ENCODE measurements at regions not wholly inside any gene's neighbourhood (a gene's known extent, or its start where the extent isn't known, plus 50 kb on each side); places are given as distances from the start of the nearest gene placed in this dataset.
"Not testable (repeated sequence)": the region's sequence is repeated elsewhere in the genome, so short reads cannot be mapped to it uniquely, and the experiment has no call there.

DNA sequence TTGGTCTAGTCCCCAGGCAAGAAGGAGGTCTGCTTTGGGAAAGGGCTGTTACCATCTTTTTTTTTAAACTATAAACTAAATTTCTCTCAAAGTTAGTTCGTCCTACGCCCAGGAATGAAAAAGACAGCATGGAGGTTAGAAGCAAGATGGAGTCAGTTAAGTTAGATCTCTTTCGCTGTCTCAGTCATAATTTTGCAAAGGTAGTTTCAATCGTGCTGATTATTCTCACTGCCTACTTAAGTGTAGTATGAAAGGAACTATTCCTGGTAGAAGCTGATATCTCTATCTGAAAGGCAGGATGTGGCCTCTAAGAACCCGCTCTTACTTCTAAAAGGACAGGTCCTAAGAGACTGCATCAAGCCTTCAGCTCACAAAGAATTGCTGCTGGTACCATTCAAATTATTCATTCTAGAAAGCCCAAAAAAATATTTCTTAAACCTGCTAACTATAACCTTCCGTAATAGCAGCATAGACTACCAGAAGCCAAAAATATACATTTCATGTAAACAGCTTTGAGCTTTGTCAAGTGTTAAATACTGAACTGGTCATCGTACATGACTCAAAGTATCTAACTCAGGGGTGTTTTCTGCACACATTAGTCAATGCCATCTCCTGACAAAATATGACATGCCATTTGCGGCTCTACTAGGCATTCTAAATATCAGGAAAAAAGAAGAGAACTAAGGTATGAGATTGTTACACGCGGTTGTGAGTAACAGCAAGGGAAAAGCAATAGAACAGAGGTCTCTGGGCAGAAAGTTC is 96.0 kb upstream of the CCDC80 start:
- DNase-seq (ENCODE audit: low read depth) = no peak

DNA sequence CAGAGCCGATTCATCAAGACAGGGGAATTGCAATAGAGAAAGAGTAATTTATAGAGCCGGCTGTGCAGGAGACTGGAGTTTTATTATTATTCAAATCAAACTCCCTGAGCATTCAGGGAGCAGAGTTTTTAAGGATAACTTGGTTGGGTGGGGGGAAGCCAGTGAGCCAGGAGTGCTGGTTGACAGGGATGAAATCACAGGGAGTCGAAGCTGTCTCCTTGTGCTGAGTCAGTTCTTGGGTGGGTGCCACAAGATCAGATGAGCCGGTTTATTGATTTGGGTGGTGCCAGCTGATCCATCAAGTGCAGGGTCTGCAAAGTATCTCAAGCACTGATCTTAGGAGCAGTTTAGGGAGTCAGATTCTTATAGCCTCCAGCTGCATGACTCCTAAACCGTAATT is 95.4 kb upstream of the CCDC80 start:
- DNase-seq (ENCODE audit: low read depth) = no peak

DNA sequence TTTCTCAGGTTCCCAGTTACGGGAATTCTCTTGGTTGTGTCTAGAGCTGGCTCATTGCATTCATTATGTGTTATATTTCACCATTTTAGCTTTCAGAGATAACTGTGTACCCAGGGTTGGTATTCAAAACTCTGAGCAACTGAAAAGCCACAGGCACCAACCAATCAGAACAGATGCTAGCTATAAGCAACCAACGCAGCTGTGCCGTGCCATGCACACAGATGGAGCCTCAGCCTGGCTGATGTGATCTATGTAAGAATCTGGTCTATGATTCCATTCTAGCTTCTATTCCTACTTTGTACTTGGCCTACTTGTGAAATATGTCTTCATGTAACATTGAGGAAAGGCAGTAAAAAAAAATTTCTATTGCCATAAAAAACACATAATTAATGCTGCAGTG is 95.0 kb upstream of the CCDC80 start:
- DNase-seq (ENCODE audit: low read depth) = no peak

DNA sequence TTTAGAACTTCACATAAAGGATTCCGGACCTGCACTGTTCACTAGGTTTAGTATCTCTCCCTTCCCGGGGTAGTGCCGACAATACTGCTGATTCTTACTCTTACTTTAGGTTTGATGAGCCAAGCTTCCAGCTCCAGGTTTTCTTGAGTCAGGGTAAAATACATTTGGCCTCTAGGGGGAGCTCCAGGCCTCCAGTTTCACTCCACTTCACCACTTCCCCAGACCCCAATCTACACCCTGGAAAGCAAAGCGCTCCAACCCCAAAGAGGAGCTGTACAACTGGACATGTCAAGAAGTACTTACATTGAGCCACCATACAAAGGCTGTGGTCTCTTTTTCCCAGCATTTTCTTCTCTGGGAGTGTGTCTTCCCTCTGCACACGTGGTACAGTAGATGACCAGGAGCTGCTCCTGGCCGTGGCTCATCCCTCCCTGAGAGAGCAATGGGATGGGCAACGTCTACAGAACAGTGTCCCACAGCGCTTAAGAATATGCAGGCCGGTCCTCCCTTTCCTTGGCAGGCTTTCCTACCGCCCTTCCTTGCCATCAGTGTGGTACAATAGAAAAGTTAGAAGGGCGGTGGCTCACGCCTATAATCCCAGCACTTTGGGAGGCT is 93.9 kb upstream of the CCDC80 start:
- peak; percentile 59 for DNase-seq (ENCODE audit: low read depth)

DNA sequence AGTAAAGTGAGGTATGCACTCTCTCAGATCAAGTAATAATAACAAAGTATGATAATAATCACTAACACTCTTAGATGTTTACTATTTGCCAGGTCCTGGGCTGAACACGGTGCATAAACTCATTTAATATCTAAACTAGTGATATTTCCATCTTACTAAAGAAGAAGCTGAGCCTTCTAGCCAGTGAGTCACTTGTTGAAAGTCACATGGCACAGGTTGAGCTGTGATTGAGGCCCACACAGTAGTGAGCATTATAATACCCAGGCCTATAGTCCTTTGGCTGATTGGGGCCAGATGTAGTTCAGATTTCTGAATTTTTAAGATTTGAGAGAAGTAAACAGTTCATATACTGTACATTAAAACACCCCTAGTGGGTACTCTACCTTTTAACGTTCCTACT is 93.2 kb upstream of the CCDC80 start:
- no peak for DNase-seq (ENCODE audit: low read depth)

DNA sequence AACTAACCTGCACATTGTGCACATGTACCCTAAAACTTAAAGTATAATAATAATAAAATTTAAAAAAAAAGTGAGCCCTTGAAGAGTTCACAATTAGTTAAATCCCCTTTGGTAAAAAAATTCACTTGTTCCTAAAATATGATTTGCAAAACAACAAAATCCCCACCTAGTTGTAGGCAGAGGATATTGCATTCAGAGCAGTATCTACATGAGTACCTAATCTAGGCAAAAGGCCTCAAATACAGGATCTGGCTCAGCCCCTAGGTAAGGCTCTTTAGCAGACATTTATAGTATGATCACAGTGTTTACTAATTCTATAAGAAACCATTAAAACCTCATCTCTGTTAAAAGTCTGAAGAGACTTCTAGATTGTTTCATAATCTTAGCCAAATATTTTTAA is 89.3 kb upstream of the CCDC80 start:
- no peak for DNase-seq (ENCODE audit: low read depth)

DNA sequence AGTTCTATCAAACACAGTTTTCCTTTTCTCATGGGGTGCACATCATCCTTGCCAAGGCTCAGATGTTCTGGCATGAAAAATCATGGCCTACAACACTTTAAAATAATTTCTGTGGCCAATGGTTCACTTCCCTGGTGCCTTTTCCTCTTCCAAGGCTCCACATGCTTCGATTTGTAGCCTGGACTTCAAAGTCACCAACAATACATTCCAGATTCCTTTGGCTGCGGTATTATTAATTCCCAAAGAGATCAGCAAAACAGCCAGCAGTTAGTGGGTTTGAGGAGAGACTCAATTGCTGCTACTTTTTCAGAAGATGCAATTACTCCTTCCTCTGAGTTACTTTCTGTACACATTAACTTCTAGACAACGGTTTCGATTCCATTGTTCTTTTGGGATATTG is 80.3 kb upstream of the CCDC80 start:
- no peak for DNase-seq (ENCODE audit: low read depth)

DNA sequence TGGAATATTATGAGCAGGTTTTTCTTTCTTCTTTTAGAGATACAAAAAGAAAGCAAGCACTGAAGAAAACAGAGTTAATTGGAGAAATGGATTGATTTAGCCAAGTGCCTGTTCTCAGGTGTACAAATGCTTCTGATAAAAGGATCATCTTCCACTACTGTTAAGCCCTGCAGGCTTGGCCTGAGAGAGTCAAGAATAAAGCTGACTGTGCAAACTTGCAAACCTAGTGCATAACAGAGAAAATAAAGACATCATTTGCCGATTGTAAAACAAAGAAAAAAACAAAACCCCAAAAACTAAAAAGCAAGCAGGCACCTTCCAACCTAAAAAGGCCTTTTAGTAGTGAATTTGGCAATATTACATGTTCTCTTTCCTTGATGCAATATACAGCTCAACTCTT is 78.0 kb upstream of the CCDC80 start:
- no peak for DNase-seq (ENCODE audit: low read depth)

DNA sequence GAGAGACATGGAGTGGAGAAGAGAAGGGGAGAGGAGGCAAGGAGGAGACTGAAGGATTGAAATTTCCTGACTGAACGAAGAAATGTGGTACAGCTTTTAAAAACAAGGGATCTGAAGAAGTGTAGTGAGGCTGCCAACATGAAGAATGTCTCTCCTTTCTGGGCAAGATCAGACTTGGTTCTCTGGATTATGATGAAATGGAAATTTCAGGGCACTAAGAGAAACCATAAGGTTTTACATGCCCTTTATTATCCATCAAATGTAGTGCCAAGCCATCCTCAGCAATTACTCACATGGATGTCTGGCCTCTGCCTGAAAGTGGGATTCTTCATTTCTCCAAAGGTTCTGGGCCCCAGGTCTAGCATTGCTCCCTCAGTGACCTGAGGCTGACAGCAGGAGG is 77.6 kb upstream of the CCDC80 start:
- DNase-seq (ENCODE audit: low read depth) = no peak

DNA sequence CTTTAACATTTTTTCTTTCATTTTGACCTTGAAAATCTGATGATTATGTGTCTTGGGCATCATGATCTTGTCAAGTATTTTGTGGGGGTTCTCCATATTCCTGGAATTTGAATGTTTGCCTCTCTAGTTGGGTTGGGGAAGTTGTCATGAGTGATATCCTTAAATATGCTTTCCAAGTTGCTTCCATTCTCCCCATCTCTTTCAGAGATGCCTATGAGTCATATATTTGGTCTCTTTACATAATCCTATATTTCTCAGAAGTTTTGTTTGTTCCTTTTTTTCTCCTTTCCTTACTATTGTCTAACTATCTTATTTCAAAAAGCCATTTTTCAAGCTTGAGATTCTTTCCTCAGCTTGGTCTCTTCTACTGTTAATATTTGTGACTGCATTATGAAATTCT is 69.0 kb upstream of the CCDC80 start:
- DNase-seq (ENCODE audit: low read depth) = no peak

DNA sequence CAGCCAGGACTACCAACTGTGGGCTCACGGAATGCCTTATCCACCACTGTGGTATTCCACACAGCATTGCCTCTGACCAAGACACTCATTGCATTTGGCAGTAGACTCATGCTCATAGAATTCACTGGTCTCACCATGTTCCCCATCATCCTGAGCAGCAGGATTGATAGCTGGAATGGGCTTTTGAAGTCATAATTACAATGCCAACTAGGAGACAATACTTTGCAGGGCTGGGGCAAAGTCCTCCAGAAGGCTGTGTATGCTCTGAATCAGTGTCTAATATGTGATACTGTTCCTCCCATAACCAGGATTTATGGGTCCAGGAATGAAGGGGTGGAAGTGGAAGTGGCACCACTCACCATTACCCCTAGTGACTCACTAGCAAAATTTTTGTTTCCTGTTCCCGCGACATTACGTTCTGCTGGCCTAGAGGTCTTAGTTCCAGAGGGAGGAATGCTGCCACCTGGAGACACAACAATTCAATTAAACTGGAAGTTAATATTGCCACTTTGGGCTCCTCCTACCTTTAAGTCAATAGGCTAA is 58.6 kb upstream of the CCDC80 start:
- peak; percentile 84 for DNase-seq (ENCODE audit: low read depth)

DNA sequence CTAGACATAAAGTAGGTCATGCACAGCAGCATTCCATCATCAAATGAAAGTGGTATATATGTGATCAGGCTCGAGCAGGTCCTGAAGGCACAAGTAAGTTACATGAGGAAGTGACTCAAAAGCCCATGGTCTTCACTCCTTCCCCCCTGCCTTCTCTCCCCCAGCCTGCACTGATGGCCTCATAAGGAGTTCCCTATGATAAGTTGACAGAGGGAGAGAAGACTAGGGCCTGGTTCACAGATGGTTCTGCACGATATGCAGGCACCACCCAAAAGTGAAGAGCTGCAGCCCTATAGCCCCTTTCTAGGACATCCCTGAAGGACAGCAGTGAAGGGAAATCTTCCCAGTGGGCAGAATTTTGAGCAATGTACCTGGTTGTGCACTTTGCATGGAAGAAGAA is 57.5 kb upstream of the CCDC80 start:
- DNase-seq (ENCODE audit: low read depth) = not testable (repeated sequence)

DNA sequence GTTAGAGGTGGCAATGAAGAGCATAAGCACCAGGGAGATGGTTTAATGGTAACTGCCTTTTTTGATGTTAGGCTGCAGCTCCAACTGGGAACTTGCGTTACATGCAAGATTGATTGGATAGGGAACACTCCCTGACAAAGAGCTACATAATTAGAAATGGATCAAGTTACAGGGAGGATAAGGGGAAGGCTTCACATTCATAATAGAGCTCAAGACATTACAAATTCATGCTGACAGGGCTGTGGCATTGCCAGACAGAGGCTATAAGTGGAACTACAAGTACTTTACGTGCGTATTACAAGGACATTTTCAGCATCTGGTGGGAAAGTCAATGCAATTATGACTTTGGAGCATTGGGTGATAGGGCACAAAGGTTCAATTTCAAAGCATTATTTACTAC is 55.3 kb upstream of the CCDC80 start:
- not testable (repeated sequence) for DNase-seq (ENCODE audit: low read depth)

DNA sequence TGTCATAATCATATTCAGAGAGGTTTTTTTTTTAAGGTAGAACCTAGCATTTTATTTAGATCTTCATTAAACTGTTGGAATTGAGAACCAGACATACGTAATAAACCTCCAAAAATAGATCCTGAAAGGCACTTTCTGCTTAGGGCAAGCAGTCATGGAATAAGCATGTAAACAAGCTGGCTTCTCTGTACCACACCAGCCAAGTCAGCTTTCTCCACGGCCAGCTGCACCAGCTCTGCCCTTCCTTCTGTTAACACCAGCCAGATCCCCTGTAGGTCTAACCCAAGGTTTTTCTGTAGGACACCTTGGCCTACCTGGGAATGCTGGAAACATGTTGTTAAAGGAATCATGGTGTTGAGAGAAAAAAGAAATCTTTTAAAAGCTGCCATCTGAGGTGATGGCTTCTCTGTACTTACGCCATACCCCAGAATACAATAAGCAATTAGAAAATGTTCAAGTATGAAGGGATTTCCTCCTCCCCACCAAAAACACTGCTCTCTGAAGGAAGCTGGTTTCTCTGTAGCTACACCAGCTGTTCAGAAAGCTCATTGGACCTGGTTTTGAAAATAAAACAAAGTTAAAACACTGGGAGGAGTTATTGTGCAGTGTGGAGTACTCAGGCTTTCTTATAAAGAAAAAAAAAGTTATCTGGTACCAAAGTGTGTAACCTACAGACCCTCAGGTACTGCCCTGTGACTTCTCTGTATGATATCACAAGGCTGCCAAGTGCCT is 54.6 kb upstream of the CCDC80 start:
- DNase-seq (ENCODE audit: low read depth) = not testable (repeated sequence)

DNA sequence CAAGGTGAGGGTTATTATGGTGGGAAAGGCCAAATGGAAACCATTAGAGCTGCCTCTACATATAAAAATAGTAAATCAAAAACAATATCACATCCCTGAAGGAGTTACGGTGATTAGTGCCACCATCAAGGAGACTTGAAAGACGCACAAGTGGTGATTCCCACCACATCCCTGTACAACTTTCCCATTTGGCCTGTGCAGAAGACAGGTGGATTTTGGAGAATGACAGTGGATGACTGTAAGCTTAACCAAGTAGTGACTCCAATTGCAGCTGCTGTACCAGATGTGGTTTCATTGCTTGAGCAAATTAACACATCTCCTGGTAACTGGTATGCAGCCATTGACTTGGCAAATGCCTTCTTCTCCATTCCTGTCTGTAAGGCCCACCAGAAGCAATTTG is 54.0 kb upstream of the CCDC80 start:
- DNase-seq (ENCODE audit: low read depth) = not testable (repeated sequence)

DNA sequence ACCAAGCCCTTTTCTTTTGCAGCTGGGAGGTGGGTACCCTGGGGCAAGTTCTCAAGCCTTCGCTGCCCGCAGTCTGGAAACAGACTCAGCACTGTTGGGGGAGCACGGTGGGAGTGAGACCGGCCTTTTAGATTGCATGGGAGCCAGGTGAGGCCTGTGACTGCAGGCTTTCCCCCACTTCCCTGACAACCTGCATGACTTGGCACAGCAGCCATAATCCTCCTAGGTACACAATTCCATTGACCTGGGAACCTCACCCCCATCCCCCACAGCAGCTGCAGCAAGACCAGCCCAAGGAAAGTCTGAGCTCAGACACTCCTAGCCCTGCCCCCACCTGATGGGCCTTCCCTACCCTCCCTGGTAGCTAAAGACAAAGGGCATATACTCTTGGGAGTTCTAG is 52.2 kb upstream of the CCDC80 start:
- no peak for DNase-seq (ENCODE audit: low read depth)

Data from HS-5 (cell line).